Vagina (tissue), 2 donors: ENCODE measurements at regions not wholly inside any gene's neighbourhood (a gene's known extent, or its start where the extent isn't known, plus 50 kb on each side); places are given as distances from the start of the nearest gene placed in this dataset.

Experiments
- DNase-seq, 2 donors: peaks; one replicate each; pipeline ENCODE4 v3.0.0-alpha.2; 2017; ENCODE audit errors: extremely low spot score in 2 of 2
- H3K27ac ChIP-seq: fragments of 200-600 bp; sonication (generic); one replicate; pipeline ENCODE4 v1.5.1; 2019
- H3K27me3 ChIP-seq: fragments of 200-600 bp; sonication (generic); one replicate; pipeline ENCODE4 v1.5.1; 2019
- H3K36me3 ChIP-seq, 2 donors: fragments of 200-600 bp; sonication (generic); one replicate each; pipeline ENCODE4 v1.5.1; 2017 to 2019
- H3K4me1 ChIP-seq: fragments of 200-600 bp; sonication (generic); one replicate; pipeline ENCODE4 v1.5.1; 2019
- H3K4me3 ChIP-seq, 2 donors: fragments of 200-600 bp; sonication (generic); 1 replicate in 1 of 2; 2 replicates in 1 of 2; pipeline ENCODE4 v1.5.1; 2016 to 2019
- H3K9me3 ChIP-seq: fragments of 200-600 bp; sonication (generic); one replicate; pipeline ENCODE4 v1.5.1; 2019
- CTCF ChIP-seq, 3 experiments: fragments of 450-650 bp in 2 of 3; fragments of 200-600 bp in 1 of 3; sonication (generic) in 1 of 3; IDR thresholded peaks; one replicate each; pipeline ENCODE4 v1.5.1; 2017 to 2019; ENCODE audit warnings: antibody characterized with exemption in 3 of 3, mild to moderate bottlenecking in 2 of 3, moderate library complexity in 2 of 3
- POLR2A ChIP-seq, 2 donors: fragments of 450-650 bp; IDR thresholded peaks; one replicate each; pipeline ENCODE4 v1.6.1; 2017; ENCODE audit warnings: antibody characterized with exemption in 2 of 2, mild to moderate bottlenecking in 2 of 2, moderate library complexity in 2 of 2
- POLR2AphosphoS5 ChIP-seq, 2 donors: sonication (generic); formaldehyde crosslinking; IDR thresholded peaks; one replicate each; pipeline ENCODE4 v1.9.0; 2017; ENCODE audit warnings: antibody characterized with exemption in 2 of 2, mild to moderate bottlenecking in 2 of 2, low read depth in 1 of 2; ENCODE audit not compliant: insufficient read depth in 1 of 2
- intact Hi-C: fragments of 100-400 bp; cut with DNase I; formaldehyde crosslinking; loops from one replicate; pipeline ENCODE4 v1.15.1; 2023

- Histone ChIP-seq H3K27me3 (no peaks in the 10 kb centered on the region), H3K36me3 (no peaks in the 10 kb centered on the region), H3K9me3 (peaks cover 7% of the 10 kb centered on the region), H3K27ac (no peak overlapping the region), H3K4me3 (no peak overlapping the region), H3K4me1 (peaks cover 4% of the 10 kb centered on the region)
- intact Hi-C loops = no loop called here
- no peak for DNase-seq
- no peak for TF ChIP-seq CTCF (IDR thresholded peaks at IDR 0.05)
- TF ChIP-seq POLR2AphosphoS5 (IDR thresholded peaks at IDR 0.05; ENCODE audit: insufficient read depth in 1 of 2, low read depth in 1 of 2) = no peak
- no peak for TF ChIP-seq POLR2A (IDR thresholded peaks at IDR 0.05)
Measured at GRCh38 chr15:57890351-57890750, 175.2 kb downstream of the ALDH1A2 start.

GRCh38 chr15:57890878-57891277 lies 174.6 kb downstream of the ALDH1A2 start:
- no peaks in the 10 kb centered on the region for H3K36me3 ChIP-seq
- H3K9me3 ChIP-seq = peaks cover 7% of the 10 kb centered on the region

GRCh38 chr15:57892181-57892580 lies 173.3 kb downstream of the ALDH1A2 start:
- no peak for DNase-seq
- TF ChIP-seq POLR2A (IDR thresholded peaks at IDR 0.05) (no peak), POLR2AphosphoS5 (IDR thresholded peaks at IDR 0.05; ENCODE audit: insufficient read depth in 1 of 2, low read depth in 1 of 2) (no peak), CTCF (IDR thresholded peaks at IDR 0.05) (no peak)
- Histone ChIP-seq H3K27me3 (no peaks in the 10 kb centered on the region), H3K4me1 (peaks cover 4% of the 10 kb centered on the region), H3K4me3 (no peak overlapping the region), H3K9me3 (peaks cover 7% of the 10 kb centered on the region), H3K36me3 (no peaks in the 10 kb centered on the region), H3K27ac (peak overlapping the region; percentile 3)
- intact Hi-C loops = no loop called here

More at GRCh38 chr15:57890878-57891277, 174.6 kb downstream of the ALDH1A2 start:
- H3K27ac ChIP-seq = no peak overlapping the region
- H3K27me3 ChIP-seq = no peaks in the 10 kb centered on the region
- intact Hi-C loops = no loop called here
- TF ChIP-seq POLR2AphosphoS5 (IDR thresholded peaks at IDR 0.05; ENCODE audit: insufficient read depth in 1 of 2, low read depth in 1 of 2) = no peak
- peaks cover 4% of the 10 kb centered on the region for H3K4me1 ChIP-seq
- H3K4me3 ChIP-seq = no peak overlapping the region
- DNase-seq = no peak

GRCh38 chr15:57893040-57893439 lies 172.5 kb downstream of the ALDH1A2 start:
- H3K27me3 ChIP-seq = no peaks in the 10 kb centered on the region
- H3K9me3 ChIP-seq = peaks cover 7% of the 10 kb centered on the region
- intact Hi-C loops = no loop called here
- peaks cover 4% of the 10 kb centered on the region for H3K4me1 ChIP-seq
- no peaks in the 10 kb centered on the region for H3K36me3 ChIP-seq
- H3K4me3 ChIP-seq = no peak overlapping the region
- TF ChIP-seq CTCF (IDR thresholded peaks at IDR 0.05) = no peak
- no peak for TF ChIP-seq POLR2AphosphoS5 (IDR thresholded peaks at IDR 0.05; ENCODE audit: insufficient read depth in 1 of 2, low read depth in 1 of 2)
- TF ChIP-seq POLR2A (IDR thresholded peaks at IDR 0.05) = no peak
- H3K27ac ChIP-seq = peak overlapping the region; percentile 3
- DNase-seq = no peak

GRCh38 chr15:57895291-57895690 lies 170.2 kb downstream of the ALDH1A2 start:
- H3K27ac ChIP-seq = no peak overlapping the region
- H3K4me1 ChIP-seq = peaks cover 4% of the 10 kb centered on the region
- no peaks in the 10 kb centered on the region for H3K36me3 ChIP-seq
- no peak overlapping the region for H3K4me3 ChIP-seq
- DNase-seq = no peak
- intact Hi-C loops = no loop called here
- TF ChIP-seq POLR2AphosphoS5 (IDR thresholded peaks at IDR 0.05; ENCODE audit: insufficient read depth in 1 of 2, low read depth in 1 of 2) (no peak), CTCF (IDR thresholded peaks at IDR 0.05) (no peak)
- peaks cover 7% of the 10 kb centered on the region for H3K9me3 ChIP-seq
- H3K27me3 ChIP-seq = no peaks in the 10 kb centered on the region
